ENCODE measurements at regions not wholly inside any gene's neighbourhood (a gene's known extent, or its start where the extent isn't known, plus 50 kb on each side); places are given as distances from the start of the nearest gene placed in this dataset.

DNA sequence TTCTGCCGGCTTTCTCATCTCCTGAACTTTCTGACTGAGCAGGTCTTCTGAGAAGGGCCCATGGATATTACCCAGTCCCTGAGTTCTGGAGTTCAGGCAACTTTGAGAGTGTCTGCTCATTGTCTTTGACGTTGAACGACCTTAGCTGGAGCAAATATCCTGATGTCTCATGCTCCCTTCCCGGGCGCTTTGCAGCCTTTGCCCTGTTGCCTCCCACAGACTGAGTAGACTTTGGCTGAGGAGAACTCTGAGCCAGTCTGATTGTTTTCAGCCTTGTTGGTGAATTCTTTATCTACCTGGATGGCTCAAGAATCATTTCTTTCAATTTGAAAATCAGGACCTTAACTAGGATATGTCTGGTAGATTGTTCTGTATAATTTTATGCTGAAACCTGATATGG, 353.7 kb downstream of the GLRX3 start:
- intact Hi-C loops (cut with DNase I; ENCODE audit: low total_unique reads) (no loop called here), in situ Hi-C loops (cut with MboI; ENCODE audit: low sequenced_read_pairs in 4 of 4) (no loop called here)
- H3K4me1 ChIP-seq, result no peaks in the 10 kb centered on the region
- DNase-seq, result no peak
- no peaks in the 10 kb centered on the region for H3K36me3 ChIP-seq
- no peaks in the 10 kb centered on the region for H3K9me3 ChIP-seq
- no peak for ATAC-seq
- H3K27ac ChIP-seq, result no peak overlapping the region
- TF ChIP-seq, protein P1, sequence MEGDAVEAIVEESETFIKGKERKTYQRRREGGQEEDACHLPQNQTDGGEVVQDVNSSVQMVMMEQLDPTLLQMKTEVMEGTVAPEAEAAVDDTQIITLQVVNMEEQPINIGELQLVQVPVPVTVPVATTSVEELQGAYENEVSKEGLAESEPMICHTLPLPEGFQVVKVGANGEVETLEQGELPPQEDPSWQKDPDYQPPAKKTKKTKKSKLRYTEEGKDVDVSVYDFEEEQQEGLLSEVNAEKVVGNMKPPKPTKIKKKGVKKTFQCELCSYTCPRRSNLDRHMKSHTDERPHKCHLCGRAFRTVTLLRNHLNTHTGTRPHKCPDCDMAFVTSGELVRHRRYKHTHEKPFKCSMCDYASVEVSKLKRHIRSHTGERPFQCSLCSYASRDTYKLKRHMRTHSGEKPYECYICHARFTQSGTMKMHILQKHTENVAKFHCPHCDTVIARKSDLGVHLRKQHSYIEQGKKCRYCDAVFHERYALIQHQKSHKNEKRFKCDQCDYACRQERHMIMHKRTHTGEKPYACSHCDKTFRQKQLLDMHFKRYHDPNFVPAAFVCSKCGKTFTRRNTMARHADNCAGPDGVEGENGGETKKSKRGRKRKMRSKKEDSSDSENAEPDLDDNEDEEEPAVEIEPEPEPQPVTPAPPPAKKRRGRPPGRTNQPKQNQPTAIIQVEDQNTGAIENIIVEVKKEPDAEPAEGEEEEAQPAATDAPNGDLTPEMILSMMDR (IDR thresholded peaks at IDR 0.05 in 4 of 5, conservative IDR thresholded peaks at IDR 0.05 in 1 of 5), result no peak
- no peak for TF ChIP-seq POLR2A (IDR thresholded peaks at IDR 0.05)
- H3K27me3 ChIP-seq, result no peaks in the 10 kb centered on the region
- H3K4me3 ChIP-seq, result no peak overlapping the region

DNA sequence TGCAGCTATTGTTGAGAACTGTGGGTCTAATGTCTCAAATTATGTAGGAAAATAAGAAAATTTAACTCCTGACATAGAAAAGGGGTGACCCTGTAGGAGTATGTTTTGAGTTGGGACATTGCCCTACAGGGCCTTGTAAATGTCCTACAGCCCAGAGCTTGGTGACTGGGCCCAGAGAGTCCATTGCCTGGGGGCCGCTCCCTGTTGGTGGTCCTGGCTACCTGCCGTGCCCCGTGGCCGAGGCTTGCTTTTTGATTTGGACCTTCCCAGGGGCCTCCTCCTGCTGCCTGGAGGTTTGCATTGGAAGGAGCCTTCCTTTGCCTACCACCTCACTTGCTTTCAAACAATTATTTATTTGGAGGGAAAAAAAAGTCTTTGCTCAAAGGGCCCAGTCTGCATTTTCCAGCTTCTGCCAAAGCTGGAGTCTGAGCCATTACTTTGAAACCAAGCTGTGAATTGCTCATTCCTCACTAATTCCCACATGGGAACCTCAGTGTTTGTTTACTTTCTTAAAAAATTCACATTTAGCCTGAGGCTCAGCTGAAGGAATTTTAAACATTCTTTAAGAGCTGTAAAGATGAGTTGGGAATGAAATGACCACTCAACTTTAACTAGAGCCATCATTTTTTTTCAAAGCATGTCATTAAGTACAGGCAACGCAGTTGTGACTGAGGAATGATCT, 355.0 kb downstream of the GLRX3 start:
- H3K27ac ChIP-seq, result no peak overlapping the region
- DNase-seq (no peak), ATAC-seq (no peak)
- no peaks in the 10 kb centered on the region for H3K36me3 ChIP-seq
- no peaks in the 10 kb centered on the region for H3K4me1 ChIP-seq
- no peak overlapping the region for H3K4me3 ChIP-seq
- in situ Hi-C loops (cut with MboI; ENCODE audit: low sequenced_read_pairs in 4 of 4) (no loop called here), intact Hi-C loops (cut with DNase I; ENCODE audit: low total_unique reads) (no loop called here)
- H3K9me3 ChIP-seq, result no peaks in the 10 kb centered on the region
- no peaks in the 10 kb centered on the region for H3K27me3 ChIP-seq
- no peak for TF ChIP-seq POLR2A (IDR thresholded peaks at IDR 0.05)
- TF ChIP-seq, protein P1 (IDR thresholded peaks at IDR 0.05 in 4 of 5, conservative IDR thresholded peaks at IDR 0.05 in 1 of 5), result no peak

DNA sequence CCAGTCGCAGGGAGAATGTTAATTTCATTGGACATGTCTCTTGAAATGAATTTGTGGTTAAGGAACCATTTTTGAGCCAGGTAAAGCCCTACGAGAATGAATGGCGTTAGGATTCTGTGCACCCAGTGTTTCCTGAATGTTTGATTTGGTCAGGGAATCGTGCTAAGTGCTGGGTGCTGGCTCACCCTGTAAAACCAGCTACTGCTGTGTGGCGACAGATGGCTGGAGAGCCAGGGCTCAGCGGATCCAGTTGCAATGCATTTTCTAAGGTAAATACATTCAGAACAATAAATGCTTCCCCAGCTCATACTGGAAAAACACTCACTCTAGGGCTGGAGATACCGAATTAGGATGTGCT, 355.5 kb downstream of the GLRX3 start:
- no peak for ATAC-seq
- Histone ChIP-seq H3K27me3 (no peaks in the 10 kb centered on the region), H3K4me3 (no peak overlapping the region), H3K4me1 (no peaks in the 10 kb centered on the region), H3K27ac (no peak overlapping the region), H3K9me3 (no peaks in the 10 kb centered on the region), H3K36me3 (no peaks in the 10 kb centered on the region)
- in situ Hi-C loops (cut with MboI; ENCODE audit: low sequenced_read_pairs in 4 of 4) (no loop called here), intact Hi-C loops (cut with DNase I; ENCODE audit: low total_unique reads) (no loop called here)
- TF ChIP-seq, protein P1 (IDR thresholded peaks at IDR 0.05 in 4 of 5, conservative IDR thresholded peaks at IDR 0.05 in 1 of 5), result no peak
- no peak for TF ChIP-seq POLR2A (IDR thresholded peaks at IDR 0.05)
- no peak for DNase-seq

DNA sequence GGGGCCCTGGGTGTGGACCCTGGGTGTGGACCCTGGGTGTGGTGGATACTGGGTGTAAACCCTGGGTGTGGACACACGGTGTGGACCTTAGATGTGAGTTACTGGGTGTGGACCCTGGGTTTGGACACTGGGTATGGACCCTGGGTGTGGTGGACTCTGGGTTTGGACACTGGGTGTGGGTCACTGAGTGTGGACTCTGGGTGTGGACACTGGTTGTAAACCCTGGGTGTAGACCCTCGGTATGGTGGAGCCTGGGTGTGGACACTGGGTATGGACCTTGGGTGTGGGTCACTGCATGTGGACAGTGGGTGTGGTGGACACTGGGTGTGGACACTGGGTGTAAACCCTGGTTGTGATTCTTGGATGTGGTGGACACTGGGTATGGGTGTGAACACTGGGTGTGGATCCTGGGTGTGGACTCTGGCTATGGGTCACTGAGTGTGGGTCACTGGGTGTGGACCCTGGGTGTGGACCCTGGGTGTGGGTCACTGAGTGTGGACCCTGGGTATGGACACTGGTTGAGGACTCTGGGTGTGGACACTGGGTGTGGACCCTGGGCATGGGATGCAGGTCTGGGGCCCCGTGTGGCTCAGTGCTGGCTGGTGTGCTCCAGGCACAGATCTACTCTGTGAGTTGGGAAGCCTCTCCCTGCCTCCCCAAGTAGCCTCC, 356.2 kb downstream of the GLRX3 start:
- Histone ChIP-seq H3K27me3 (no peaks in the 10 kb centered on the region), H3K4me3 (no peak overlapping the region), H3K4me1 (no peaks in the 10 kb centered on the region), H3K36me3 (no peaks in the 10 kb centered on the region), H3K9me3 (no peaks in the 10 kb centered on the region), H3K27ac (no peak overlapping the region)
- TF ChIP-seq, protein P1 (IDR thresholded peaks at IDR 0.05 in 4 of 5, conservative IDR thresholded peaks at IDR 0.05 in 1 of 5), result no peak
- intact Hi-C loops (cut with DNase I; ENCODE audit: low total_unique reads) (no loop called here), in situ Hi-C loops (cut with MboI; ENCODE audit: low sequenced_read_pairs in 4 of 4) (no loop called here)
- no peak for ATAC-seq
- no peak for DNase-seq
